GM23338 (cell line): ENCODE measurements at regions not wholly inside any gene's neighbourhood (a gene's known extent, or its start where the extent isn't known, plus 50 kb on each side); places are given as distances from the start of the nearest gene placed in this dataset.

Experiments
- CREB1 ChIP-seq: fragments of 250-450 bp; sonication (Bioruptor Pico); IDR thresholded peaks from 2 replicates; pipeline ENCODE4 v1.5.0; 2020; ENCODE audit warnings: low read depth, mild to moderate bottlenecking, moderate library complexity
- CTCF ChIP-seq, 2 experiments: fragments of 200-600 bp in 1 of 2; sonication (generic) in 1 of 2; conservative IDR thresholded peaks; 2 replicates each; pipeline versions ENCODE4 v1.5.1 to v1.6.1; 2016 to 2017; ENCODE audit warnings: antibody characterized with exemption in 2 of 2, low read depth in 2 of 2, mild to moderate bottlenecking in 2 of 2, moderate library complexity in 1 of 2
- EZH2 ChIP-seq: fragments of 200-600 bp; sonication (generic); IDR thresholded peaks from one replicate; pipeline ENCODE4 v1.8.0; 2017; ENCODE audit warnings: antibody characterized with exemption, mild to moderate bottlenecking, low read depth; ENCODE audit not compliant: unreplicated experiment
- EZH2phosphoT487 ChIP-seq: fragments of 200-600 bp; sonication (generic); IDR thresholded peaks from one replicate; pipeline ENCODE4 v1.8.1; 2018; ENCODE audit warnings: antibody characterized with exemption; ENCODE audit not compliant: unreplicated experiment
- JUNB ChIP-seq: IDR thresholded peaks from one replicate; pipeline ENCODE4 v1.6.1; 2016; ENCODE audit warnings: antibody characterized with exemption; ENCODE audit not compliant: unreplicated experiment
- NANOG ChIP-seq: IDR thresholded peaks from 2 replicates; pipeline ENCODE4 v1.6.1; 2016; ENCODE audit warnings: antibody characterized with exemption, borderline replicate concordance
- POLR2AphosphoS5 ChIP-seq: IDR thresholded peaks from 2 replicates; pipeline ENCODE4 v1.6.1; 2016; ENCODE audit warnings: antibody characterized with exemption, low read depth
- REST ChIP-seq: IDR thresholded peaks from one replicate; pipeline ENCODE4 v1.6.1; 2018; ENCODE audit warnings: antibody characterized with exemption; ENCODE audit not compliant: unreplicated experiment
- STAT1 ChIP-seq: IDR thresholded peaks from one replicate; pipeline ENCODE4 v1.6.1; 2016; ENCODE audit warnings: antibody characterized with exemption; ENCODE audit not compliant: unreplicated experiment
- ZNF114 ChIP-seq: fragments of 250-450 bp; sonication (Bioruptor Pico); IDR thresholded peaks from 2 replicates; pipeline ENCODE4 v1.5.0; 2020; ENCODE audit warnings: mild to moderate bottlenecking, moderate library complexity
- ZNF331 ChIP-seq: fragments of 250-450 bp; sonication (Bioruptor Pico); IDR thresholded peaks from 2 replicates; pipeline ENCODE4 v1.5.0; 2020; ENCODE audit warnings: low read depth, mild to moderate bottlenecking, moderate library complexity
- TF ChIP-seq, protein P1 (sequence below): IDR thresholded peaks from 2 replicates; pipeline ENCODE4 v1.6.1; 2016; ENCODE audit warnings: antibody characterized with exemption

GRCh38 chr1:173267453-173267945 lies 60.4 kb upstream of the TNFSF4 start:
- no peak for TF ChIP-seq CTCF (conservative IDR thresholded peaks at IDR 0.05; ENCODE audit: low read depth in 2 of 2)
- no peak for TF ChIP-seq REST
- TF ChIP-seq POLR2AphosphoS5 = no peak
- no peak for TF ChIP-seq EZH2phosphoT487
- TF ChIP-seq EZH2 = no peak
- TF ChIP-seq JUNB = no peak
- TF ChIP-seq CREB1 (CRISPR knock-in tag) = no peak
- no peak for TF ChIP-seq ZNF114 (CRISPR knock-in tag)
- no peak for TF ChIP-seq NANOG
- no peak for TF ChIP-seq ZNF331 (CRISPR knock-in tag)
- TF ChIP-seq STAT1 = no peak
- TF ChIP-seq, protein P1, sequence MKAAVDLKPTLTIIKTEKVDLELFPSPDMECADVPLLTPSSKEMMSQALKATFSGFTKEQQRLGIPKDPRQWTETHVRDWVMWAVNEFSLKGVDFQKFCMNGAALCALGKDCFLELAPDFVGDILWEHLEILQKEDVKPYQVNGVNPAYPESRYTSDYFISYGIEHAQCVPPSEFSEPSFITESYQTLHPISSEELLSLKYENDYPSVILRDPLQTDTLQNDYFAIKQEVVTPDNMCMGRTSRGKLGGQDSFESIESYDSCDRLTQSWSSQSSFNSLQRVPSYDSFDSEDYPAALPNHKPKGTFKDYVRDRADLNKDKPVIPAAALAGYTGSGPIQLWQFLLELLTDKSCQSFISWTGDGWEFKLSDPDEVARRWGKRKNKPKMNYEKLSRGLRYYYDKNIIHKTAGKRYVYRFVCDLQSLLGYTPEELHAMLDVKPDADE = no peak
